Stimulated activated CD4-positive, alpha-beta T cell treated with anti-CD3 and anti-CD28 coated beads, Interleukin-12 subunit alpha, Interleukin-12 subunit beta, amount 100 ng/mL, for 24 hours (primary cell): ENCODE measurements at regions not wholly inside any gene's neighbourhood (a gene's known extent, or its start where the extent isn't known, plus 50 kb on each side); places are given as distances from the start of the nearest gene placed in this dataset.
"Not testable (repeated sequence)": the region's sequence is repeated elsewhere in the genome, so short reads cannot be mapped to it uniquely, and the experiment has no call there.

Experiments
- DNase-seq, 2 experiments: peaks; one replicate each; pipeline ENCODE4 v3.0.0-alpha.2; 2020; ENCODE audit warnings: low read depth in 2 of 2

- DNase-seq = no peak
Measured at GRCh38 chr1:199522936-199523335, 504.6 kb upstream of the NR5A2 start.

DNA sequence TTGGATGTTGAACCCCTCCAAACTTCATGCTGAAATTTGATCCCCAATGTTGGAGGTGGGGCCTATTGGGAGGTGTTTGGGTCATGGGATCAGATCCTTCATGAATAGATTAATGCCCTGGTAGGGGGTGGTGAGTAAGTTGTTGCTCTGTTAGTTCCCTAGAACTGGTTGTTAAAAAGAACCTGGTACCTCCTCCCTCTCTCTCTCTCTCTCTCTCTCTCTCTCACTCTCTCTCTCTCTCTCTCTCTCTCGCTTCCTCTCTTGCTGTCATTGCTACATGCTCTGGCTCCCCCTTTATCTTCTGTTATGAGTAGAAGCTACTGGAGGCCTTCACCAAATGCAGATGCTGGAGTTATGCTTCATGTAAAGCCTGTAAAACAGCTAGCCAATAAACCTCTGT is 498.2 kb upstream of the NR5A2 start:
- DNase-seq = no peak

GRCh38 chr1:199533361-199533760 is 494.1 kb upstream of the NR5A2 start:
- DNase-seq = not testable (repeated sequence)

DNA sequence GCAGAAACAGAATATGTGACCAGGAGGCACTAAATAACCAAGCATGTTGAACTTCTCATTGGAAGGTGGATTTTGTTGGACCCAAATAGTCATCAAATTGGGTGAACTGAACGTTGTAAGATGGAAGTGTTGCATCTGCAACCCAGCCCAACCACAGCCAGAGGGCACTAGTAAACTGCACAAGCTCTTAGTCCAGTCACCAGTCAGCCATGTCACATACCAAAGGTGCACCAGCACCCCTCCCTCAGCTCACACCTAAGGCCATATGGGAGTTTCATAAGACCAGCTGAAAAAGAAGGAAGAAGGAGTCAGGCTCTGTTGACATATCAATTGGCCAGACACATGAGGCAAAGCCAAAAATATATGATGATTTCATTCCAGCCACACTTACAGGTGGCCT is 481.7 kb upstream of the NR5A2 start:
- DNase-seq = no peak

DNA sequence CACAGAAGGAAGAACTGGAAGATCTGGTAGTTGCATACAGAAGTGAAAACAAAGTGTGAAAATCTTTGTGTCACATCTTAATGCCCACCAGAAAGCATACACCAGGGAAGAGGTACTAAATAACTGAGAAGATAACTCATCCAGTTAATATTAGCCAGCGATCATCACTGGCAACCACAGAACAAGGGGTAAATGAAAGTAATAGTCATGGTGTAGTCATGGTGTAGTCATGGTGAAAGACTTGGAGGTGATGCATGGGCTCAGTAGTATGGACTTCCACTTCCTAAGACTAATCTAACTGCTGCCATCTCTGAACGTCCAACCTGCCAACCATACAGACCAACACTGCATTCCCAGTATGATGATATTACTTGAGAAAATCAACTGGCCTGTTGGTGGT is 481.2 kb upstream of the NR5A2 start:
- DNase-seq = no peak

DNA sequence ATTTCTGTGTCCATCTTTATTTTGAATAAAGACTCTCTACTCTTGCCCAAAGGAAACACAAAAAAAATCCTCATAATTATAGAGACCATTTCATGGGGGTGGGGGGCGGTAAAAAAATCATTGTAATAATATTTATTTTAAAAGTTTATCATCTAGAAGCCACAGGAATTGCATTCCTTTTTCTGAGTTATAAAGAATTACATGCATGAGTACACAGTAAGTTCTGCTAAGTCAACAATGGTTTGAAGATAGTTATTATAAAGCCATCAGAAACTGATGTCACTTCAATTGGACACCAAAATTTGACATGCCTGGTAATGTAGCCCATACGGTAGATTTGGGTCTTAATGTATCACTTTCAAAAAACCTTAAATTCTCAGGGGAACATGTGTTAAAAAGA is 478.1 kb upstream of the NR5A2 start:
- no peak for DNase-seq

- DNase-seq = no peak
Measured at GRCh38 chr1:199550199-199551065, 477.1 kb upstream of the NR5A2 start.

GRCh38 chr1:199551967-199552565 is 475.4 kb upstream of the NR5A2 start:
- peak in 1 of 2 experiments; percentile 22 for DNase-seq

GRCh38 chr1:199553104-199553503 is 474.4 kb upstream of the NR5A2 start:
- no peak for DNase-seq

GRCh38 chr1:199561334-199561733 is 466.2 kb upstream of the NR5A2 start:
- DNase-seq = no peak

GRCh38 chr1:199573047-199573446 is 454.5 kb upstream of the NR5A2 start:
- DNase-seq = no peak

GRCh38 chr1:199574950-199575349 is 452.6 kb upstream of the NR5A2 start:
- DNase-seq = no peak

DNA sequence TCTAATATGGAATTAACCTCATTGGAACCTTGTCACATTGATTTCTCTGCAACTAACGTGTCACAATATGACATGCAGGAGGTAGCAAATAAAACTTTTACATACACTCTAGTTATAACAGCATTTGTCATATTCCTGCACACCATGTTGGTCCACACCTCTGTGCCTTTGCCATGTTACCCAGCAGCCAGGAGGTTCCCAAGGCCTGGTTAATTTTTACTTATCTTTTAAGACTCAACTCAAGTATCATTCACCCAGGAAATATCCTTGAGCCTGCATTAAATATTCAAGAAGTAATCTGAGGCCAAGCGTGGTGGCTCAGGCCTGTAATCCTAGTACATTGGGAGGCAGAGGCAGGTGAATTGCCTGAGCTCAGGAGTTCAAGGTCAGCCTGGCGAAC is 447.2 kb upstream of the NR5A2 start:
- DNase-seq = no peak

GRCh38 chr1:199585392-199585791 is 442.1 kb upstream of the NR5A2 start:
- no peak for DNase-seq

DNA sequence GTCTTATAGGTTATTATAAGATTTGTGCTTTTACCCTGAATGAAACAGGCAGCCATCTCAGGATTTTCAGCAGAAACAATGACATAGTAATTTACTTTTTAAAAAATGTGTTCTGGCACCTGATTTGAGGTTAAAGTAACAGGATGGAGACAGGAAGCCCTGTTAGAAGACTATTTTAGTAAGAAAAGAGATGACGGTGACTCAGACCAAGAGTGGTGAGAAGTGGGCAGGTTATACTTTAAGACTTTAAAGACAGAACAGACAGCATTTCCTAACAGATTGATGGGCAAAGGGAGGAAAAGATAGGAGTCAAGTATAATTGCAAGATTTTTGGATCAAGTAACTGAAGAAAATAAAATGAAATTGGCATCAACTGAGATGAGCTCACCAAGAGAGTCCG is 436.8 kb upstream of the NR5A2 start:
- no peak for DNase-seq

- no peak for DNase-seq
Measured at GRCh38 chr1:199591468-199591867, 436.0 kb upstream of the NR5A2 start.

GRCh38 chr1:199593475-199593874 is 434.0 kb upstream of the NR5A2 start:
- no peak for DNase-seq

GRCh38 chr1:199596448-199596847 is 431.1 kb upstream of the NR5A2 start:
- DNase-seq = not testable (repeated sequence)

DNA sequence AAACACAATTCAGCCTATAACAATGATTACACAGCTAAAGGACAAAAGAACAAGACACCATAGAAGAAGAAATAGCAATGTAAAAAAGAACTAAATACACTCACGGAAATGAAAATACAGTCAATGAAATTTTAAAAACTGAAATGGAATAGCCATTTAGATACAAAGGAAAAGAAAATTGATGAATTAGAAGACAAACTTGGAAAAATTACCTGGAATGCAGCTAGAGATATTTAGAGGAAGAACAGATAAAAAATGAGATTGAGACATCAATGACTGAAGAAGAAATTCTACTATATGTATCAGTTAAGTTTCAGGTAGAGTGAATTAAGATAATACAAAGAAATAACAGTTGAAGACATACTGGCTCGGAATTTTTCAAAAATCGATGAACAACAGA is 430.4 kb upstream of the NR5A2 start:
- no peak for DNase-seq

DNA sequence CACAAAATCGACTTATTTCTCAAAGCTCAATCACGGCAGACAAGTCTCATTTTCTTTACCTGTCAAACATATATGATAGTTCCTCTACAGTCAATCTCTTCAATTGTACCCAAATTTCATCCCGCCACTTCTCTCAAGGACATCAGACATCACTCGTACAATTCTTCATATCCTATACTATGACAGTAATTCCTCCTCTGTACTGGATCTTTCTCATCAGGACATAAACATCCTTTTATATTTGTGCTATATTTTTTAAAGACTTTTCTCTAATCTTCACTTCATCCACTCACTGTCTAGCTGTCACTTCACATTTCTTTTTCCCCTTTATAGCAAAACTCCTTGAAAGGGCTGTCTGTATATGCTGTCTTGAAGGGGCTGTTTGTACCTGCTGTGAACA is 419.1 kb upstream of the NR5A2 start:
- no peak for DNase-seq

GRCh38 chr1:199612976-199613774 is 414.3 kb upstream of the NR5A2 start:
- no peak for DNase-seq

DNA sequence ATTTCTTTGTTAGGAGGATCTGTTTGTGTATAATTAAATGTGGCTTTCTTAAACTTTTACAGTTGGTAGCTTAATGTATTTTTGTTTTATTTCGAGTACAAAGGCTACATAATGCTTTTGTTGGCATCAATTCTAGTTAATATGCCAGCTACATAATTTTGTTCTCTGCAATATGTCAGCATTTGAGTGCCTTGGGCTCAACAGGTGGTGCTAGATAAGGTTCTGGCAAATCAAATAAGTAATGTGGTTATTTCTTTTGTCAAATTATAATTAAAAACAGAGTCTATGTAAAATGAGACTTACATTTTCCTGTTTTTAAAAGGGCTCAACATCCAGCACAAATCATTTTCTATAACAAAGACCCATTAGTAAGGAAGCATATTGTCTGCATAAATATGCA is 410.6 kb upstream of the NR5A2 start:
- no peak for DNase-seq

DNA sequence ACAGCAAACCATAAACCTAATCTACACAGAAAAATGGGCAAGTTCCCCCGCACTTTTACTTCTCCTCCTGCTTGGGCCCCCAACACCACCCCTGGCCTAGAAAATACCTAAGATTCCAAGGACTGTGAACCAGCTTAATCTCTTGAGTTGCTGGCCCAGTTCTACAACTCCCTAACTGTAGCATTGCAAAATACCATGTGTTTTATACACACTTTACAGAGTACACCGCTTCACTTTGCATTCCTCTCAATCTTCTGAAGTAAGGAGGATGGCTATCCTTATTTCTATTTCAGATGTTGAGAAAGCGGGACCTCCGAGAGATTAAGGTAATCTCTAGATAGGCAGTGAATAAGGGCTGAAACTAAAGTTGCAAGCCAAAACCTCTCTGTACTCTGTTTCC is 408.3 kb upstream of the NR5A2 start:
- DNase-seq = no peak
